ENCODE measurements at regions not wholly inside any gene's neighbourhood (a gene's known extent, or its start where the extent isn't known, plus 50 kb on each side); places are given as distances from the start of the nearest gene placed in this dataset.
"Not testable (repeated sequence)": the region's sequence is repeated elsewhere in the genome, so short reads cannot be mapped to it uniquely, and the experiment has no call there.

DNA sequence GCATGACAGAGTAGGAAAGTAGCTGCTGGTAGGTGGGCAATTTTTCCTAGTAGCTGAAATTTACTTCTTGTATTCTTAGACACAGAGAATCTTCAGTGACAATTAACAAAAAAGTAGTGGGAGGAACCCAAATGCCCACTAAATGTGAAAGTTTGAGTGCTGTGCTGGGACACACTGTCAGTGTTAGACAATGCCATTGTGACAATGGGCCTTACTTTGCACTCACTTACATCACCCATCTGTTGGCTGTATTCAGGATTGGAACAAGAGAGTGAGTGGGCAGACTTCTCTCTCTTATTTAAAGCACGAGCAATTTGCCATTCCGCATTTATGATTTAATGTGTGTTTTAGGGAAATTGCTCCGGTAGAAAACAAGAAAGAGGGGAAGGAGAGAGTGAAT, 662.5 kb downstream of the CBLN4 start:
- H3K36me3 ChIP-seq (ENCODE audit: control insufficient read depth in 2 of 2, insufficient read depth in 2 of 2, low read length in 1 of 2): no peaks in the 10 kb centered on the region

DNA sequence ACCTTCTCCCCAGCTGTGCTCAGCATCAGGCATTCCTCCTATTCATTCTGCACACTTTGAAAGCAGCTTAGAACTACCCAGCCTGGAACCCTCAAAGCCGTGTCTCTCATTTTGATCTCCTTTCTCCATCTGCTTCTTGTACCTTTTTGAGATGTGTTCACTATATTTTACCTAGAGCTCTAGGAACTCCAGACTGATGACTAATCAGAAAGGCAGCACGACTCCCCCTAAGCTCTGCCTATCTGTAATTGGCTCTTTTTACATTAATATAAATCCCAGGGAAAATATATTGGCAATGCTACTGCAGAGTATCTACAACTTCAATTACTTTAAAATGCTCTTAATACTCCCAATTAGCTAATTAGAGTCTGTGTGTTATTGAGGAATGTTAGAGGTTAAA, 671.5 kb downstream of the CBLN4 start:
- H3K36me3 ChIP-seq (ENCODE audit: control insufficient read depth in 2 of 2, insufficient read depth in 2 of 2, low read length in 1 of 2): no peaks in the 10 kb centered on the region
- WGBS, 2 donors: 36 to 39% methylated on average over 2 of the region's 2 CpGs
- H3K9me3 ChIP-seq (ENCODE audit: control insufficient read depth in 2 of 2, insufficient read depth in 1 of 2, low read depth in 1 of 2, low read length in 1 of 2): no peaks in the 10 kb centered on the region
- no peaks in the 10 kb centered on the region for H3K27me3 ChIP-seq (ENCODE audit: control insufficient read depth in 1 of 2, insufficient read depth in 2 of 2, low read length in 2 of 2)
- no peaks in the 10 kb centered on the region for H3K4me1 ChIP-seq (ENCODE audit: control insufficient read depth in 2 of 2, insufficient read depth in 2 of 2, low read length in 1 of 2)
- no peak overlapping the region for H3K27ac ChIP-seq (ENCODE audit: low read depth in 2 of 2, low read length in 1 of 2)
- no peak overlapping the region for H3K4me3 ChIP-seq (ENCODE audit: low read depth in 1 of 2, low read length in 2 of 2)

More for the DNA sequence above, 662.5 kb downstream of the CBLN4 start:
- Histone ChIP-seq H3K27ac (ENCODE audit: low read depth in 2 of 2, low read length in 1 of 2) (no peak overlapping the region), H3K4me3 (ENCODE audit: low read depth in 1 of 2, low read length in 2 of 2) (no peak overlapping the region), H3K27me3 (ENCODE audit: control insufficient read depth in 1 of 2, insufficient read depth in 2 of 2, low read length in 2 of 2) (no peaks in the 10 kb centered on the region), H3K9me3 (ENCODE audit: control insufficient read depth in 2 of 2, insufficient read depth in 1 of 2, low read depth in 1 of 2, low read length in 1 of 2) (no peaks in the 10 kb centered on the region), H3K4me1 (ENCODE audit: control insufficient read depth in 2 of 2, insufficient read depth in 2 of 2, low read length in 1 of 2) (no peaks in the 10 kb centered on the region)
- 93 to 94% methylated on average over 3 of the region's 3 CpGs for WGBS, 2 donors

DNA sequence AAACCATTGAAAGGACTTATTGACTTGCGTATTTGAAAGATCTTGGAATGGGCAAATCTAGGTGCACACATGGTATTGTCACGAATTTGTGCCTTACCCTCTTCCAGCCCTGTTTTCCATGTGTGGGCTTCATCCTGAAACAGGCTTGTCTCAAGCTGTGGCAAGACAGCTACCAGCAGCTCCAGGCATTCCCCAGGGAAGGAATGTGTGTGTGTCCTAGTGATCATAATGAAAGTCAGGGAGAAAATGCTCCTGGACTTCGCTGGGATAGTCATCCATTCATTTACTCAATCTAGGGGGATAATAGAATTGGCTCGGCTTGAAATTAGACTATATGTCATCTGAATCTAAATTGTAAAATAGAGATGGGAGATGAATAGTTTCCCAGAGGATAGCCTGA, 676.2 kb downstream of the CBLN4 start:
- H3K9me3 ChIP-seq (ENCODE audit: control insufficient read depth in 2 of 2, insufficient read depth in 1 of 2, low read depth in 1 of 2, low read length in 1 of 2): no peaks in the 10 kb centered on the region
- H3K27me3 ChIP-seq (ENCODE audit: control insufficient read depth in 1 of 2, insufficient read depth in 2 of 2, low read length in 2 of 2): no peaks in the 10 kb centered on the region
- 76 to 77% methylated on average over 4 of the region's 4 CpGs for WGBS, 2 donors
- no peak overlapping the region for H3K4me3 ChIP-seq (ENCODE audit: low read depth in 1 of 2, low read length in 2 of 2)
- H3K27ac ChIP-seq (ENCODE audit: low read depth in 2 of 2, low read length in 1 of 2): no peak overlapping the region
- no peaks in the 10 kb centered on the region for H3K4me1 ChIP-seq (ENCODE audit: control insufficient read depth in 2 of 2, insufficient read depth in 2 of 2, low read length in 1 of 2)
- no peaks in the 10 kb centered on the region for H3K36me3 ChIP-seq (ENCODE audit: control insufficient read depth in 2 of 2, insufficient read depth in 2 of 2, low read length in 1 of 2)

GRCh38 chr20:55322745-55323144, 682.6 kb downstream of the CBLN4 start:
- 43 to 52% methylated on average over 2 of the region's 2 CpGs for WGBS, 2 donors
- H3K9me3 ChIP-seq (ENCODE audit: control insufficient read depth in 2 of 2, insufficient read depth in 1 of 2, low read depth in 1 of 2, low read length in 1 of 2): no peaks in the 10 kb centered on the region
- no peaks in the 10 kb centered on the region for H3K27me3 ChIP-seq (ENCODE audit: control insufficient read depth in 1 of 2, insufficient read depth in 2 of 2, low read length in 2 of 2)
- no peak overlapping the region for H3K27ac ChIP-seq (ENCODE audit: low read depth in 2 of 2, low read length in 1 of 2)
- no peaks in the 10 kb centered on the region for H3K36me3 ChIP-seq (ENCODE audit: control insufficient read depth in 2 of 2, insufficient read depth in 2 of 2, low read length in 1 of 2)
- H3K4me3 ChIP-seq (ENCODE audit: low read depth in 1 of 2, low read length in 2 of 2): no peak overlapping the region
- H3K4me1 ChIP-seq (ENCODE audit: control insufficient read depth in 2 of 2, insufficient read depth in 2 of 2, low read length in 1 of 2): no peaks in the 10 kb centered on the region

- no peak overlapping the region for H3K27ac ChIP-seq (ENCODE audit: low read depth in 2 of 2, low read length in 1 of 2)
- no peaks in the 10 kb centered on the region for H3K36me3 ChIP-seq (ENCODE audit: control insufficient read depth in 2 of 2, insufficient read depth in 2 of 2, low read length in 1 of 2)
- H3K27me3 ChIP-seq (ENCODE audit: control insufficient read depth in 1 of 2, insufficient read depth in 2 of 2, low read length in 2 of 2): no peaks in the 10 kb centered on the region
- no peaks in the 10 kb centered on the region for H3K9me3 ChIP-seq (ENCODE audit: control insufficient read depth in 2 of 2, insufficient read depth in 1 of 2, low read depth in 1 of 2, low read length in 1 of 2)
- H3K4me1 ChIP-seq (ENCODE audit: control insufficient read depth in 2 of 2, insufficient read depth in 2 of 2, low read length in 1 of 2): no peaks in the 10 kb centered on the region
- WGBS, 2 donors: 56 to 69% methylated on average over 1 of the region's 1 CpG
- no peak overlapping the region for H3K4me3 ChIP-seq (ENCODE audit: low read depth in 1 of 2, low read length in 2 of 2)
These were observed 688.6 kb downstream of the CBLN4 start for GRCh38 chr20:55316753-55317152.

DNA sequence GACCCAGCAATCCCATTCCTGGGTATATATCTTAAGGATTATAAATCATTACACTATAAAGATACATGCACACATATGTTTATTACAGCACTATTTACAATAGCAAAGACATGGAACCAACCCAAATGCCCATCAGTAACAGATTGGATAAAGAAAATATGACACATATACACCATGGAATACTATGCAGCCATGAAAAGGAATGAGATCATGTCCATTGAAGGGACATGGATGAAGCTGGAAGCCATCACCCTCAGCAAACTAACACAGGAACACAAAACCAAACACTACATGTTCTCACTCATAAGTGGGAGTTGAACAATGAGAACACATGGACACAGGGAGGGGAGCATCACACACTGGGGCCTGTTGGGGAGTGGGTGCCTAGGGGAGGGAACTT, 694.5 kb downstream of the CBLN4 start:
- not testable (repeated sequence) for H3K9me3 ChIP-seq (ENCODE audit: control insufficient read depth in 2 of 2, insufficient read depth in 1 of 2, low read depth in 1 of 2, low read length in 1 of 2); H3K4me3 ChIP-seq (ENCODE audit: low read depth in 1 of 2, low read length in 2 of 2); H3K27me3 ChIP-seq (ENCODE audit: control insufficient read depth in 1 of 2, insufficient read depth in 2 of 2, low read length in 2 of 2); H3K27ac ChIP-seq (ENCODE audit: low read depth in 2 of 2, low read length in 1 of 2); H3K4me1 ChIP-seq (ENCODE audit: control insufficient read depth in 2 of 2, insufficient read depth in 2 of 2, low read length in 1 of 2); H3K36me3 ChIP-seq (ENCODE audit: control insufficient read depth in 2 of 2, insufficient read depth in 2 of 2, low read length in 1 of 2)

GRCh38 chr20:55291261-55291660, 714.1 kb downstream of the CBLN4 start:
- WGBS, 2 donors: 45 to 65% methylated on average over 1 of the region's 1 CpG
- no peaks in the 10 kb centered on the region for H3K27me3 ChIP-seq (ENCODE audit: control insufficient read depth in 1 of 2, insufficient read depth in 2 of 2, low read length in 2 of 2)
- no peaks in the 10 kb centered on the region for H3K36me3 ChIP-seq (ENCODE audit: control insufficient read depth in 2 of 2, insufficient read depth in 2 of 2, low read length in 1 of 2)
- H3K4me1 ChIP-seq (ENCODE audit: control insufficient read depth in 2 of 2, insufficient read depth in 2 of 2, low read length in 1 of 2): no peaks in the 10 kb centered on the region
- no peaks in the 10 kb centered on the region for H3K9me3 ChIP-seq (ENCODE audit: control insufficient read depth in 2 of 2, insufficient read depth in 1 of 2, low read depth in 1 of 2, low read length in 1 of 2)
- no peak overlapping the region for H3K4me3 ChIP-seq (ENCODE audit: low read depth in 1 of 2, low read length in 2 of 2)
- H3K27ac ChIP-seq (ENCODE audit: low read depth in 2 of 2, low read length in 1 of 2): no peak overlapping the region

GRCh38 chr20:55283889-55284288, 721.4 kb downstream of the CBLN4 start:
- no peak overlapping the region for H3K4me3 ChIP-seq (ENCODE audit: low read depth in 1 of 2, low read length in 2 of 2)
- H3K9me3 ChIP-seq (ENCODE audit: control insufficient read depth in 2 of 2, insufficient read depth in 1 of 2, low read depth in 1 of 2, low read length in 1 of 2): no peaks in the 10 kb centered on the region
- H3K4me1 ChIP-seq (ENCODE audit: control insufficient read depth in 2 of 2, insufficient read depth in 2 of 2, low read length in 1 of 2): no peaks in the 10 kb centered on the region
- no peak overlapping the region for H3K27ac ChIP-seq (ENCODE audit: low read depth in 2 of 2, low read length in 1 of 2)
- H3K36me3 ChIP-seq (ENCODE audit: control insufficient read depth in 2 of 2, insufficient read depth in 2 of 2, low read length in 1 of 2): no peaks in the 10 kb centered on the region
- H3K27me3 ChIP-seq (ENCODE audit: control insufficient read depth in 1 of 2, insufficient read depth in 2 of 2, low read length in 2 of 2): no peaks in the 10 kb centered on the region
- 46 to 50% methylated on average over 2 of the region's 2 CpGs for WGBS, 2 donors

DNA sequence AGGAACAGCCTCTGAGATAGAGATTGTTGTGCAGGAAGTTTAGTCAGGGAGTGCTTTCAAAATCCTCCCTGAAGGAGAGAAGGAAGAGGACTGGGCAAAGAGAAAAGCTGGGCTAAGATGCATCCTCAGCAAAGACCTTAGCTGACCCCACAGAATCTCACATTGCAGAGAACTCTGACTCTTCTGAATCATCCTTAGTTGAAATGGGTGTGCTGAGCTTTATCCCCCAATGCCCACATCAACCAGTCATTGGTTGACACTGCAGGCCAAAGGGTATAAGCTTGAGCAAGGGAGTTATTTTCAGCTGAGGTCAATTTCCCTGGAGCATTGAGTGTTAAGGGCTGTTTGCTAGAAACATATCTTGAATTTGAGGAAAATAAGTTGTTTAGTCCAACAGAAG, 732.2 kb downstream of the CBLN4 start:
- no peaks in the 10 kb centered on the region for H3K9me3 ChIP-seq (ENCODE audit: control insufficient read depth in 2 of 2, insufficient read depth in 1 of 2, low read depth in 1 of 2, low read length in 1 of 2)

GRCh38 chr20:55271371-55271770, 733.9 kb downstream of the CBLN4 start:
- Histone ChIP-seq H3K27ac (ENCODE audit: low read depth in 2 of 2, low read length in 1 of 2) (no peak overlapping the region), H3K9me3 (ENCODE audit: control insufficient read depth in 2 of 2, insufficient read depth in 1 of 2, low read depth in 1 of 2, low read length in 1 of 2) (no peaks in the 10 kb centered on the region), H3K4me1 (ENCODE audit: control insufficient read depth in 2 of 2, insufficient read depth in 2 of 2, low read length in 1 of 2) (no peaks in the 10 kb centered on the region), H3K27me3 (ENCODE audit: control insufficient read depth in 1 of 2, insufficient read depth in 2 of 2, low read length in 2 of 2) (no peaks in the 10 kb centered on the region), H3K4me3 (ENCODE audit: low read depth in 1 of 2, low read length in 2 of 2) (no peak overlapping the region), H3K36me3 (ENCODE audit: control insufficient read depth in 2 of 2, insufficient read depth in 2 of 2, low read length in 1 of 2) (no peaks in the 10 kb centered on the region)
- 78 to 83% methylated on average over 2 of the region's 2 CpGs for WGBS, 2 donors

More for the DNA sequence above, 732.2 kb downstream of the CBLN4 start:
- Histone ChIP-seq H3K36me3 (ENCODE audit: control insufficient read depth in 2 of 2, insufficient read depth in 2 of 2, low read length in 1 of 2) (no peaks in the 10 kb centered on the region), H3K27ac (ENCODE audit: low read depth in 2 of 2, low read length in 1 of 2) (no peak overlapping the region), H3K27me3 (ENCODE audit: control insufficient read depth in 1 of 2, insufficient read depth in 2 of 2, low read length in 2 of 2) (no peaks in the 10 kb centered on the region), H3K4me3 (ENCODE audit: low read depth in 1 of 2, low read length in 2 of 2) (no peak overlapping the region), H3K4me1 (ENCODE audit: control insufficient read depth in 2 of 2, insufficient read depth in 2 of 2, low read length in 1 of 2) (no peaks in the 10 kb centered on the region)
